Thyroid gland (tissue), 4 donors: ENCODE measurements at regions not wholly inside any gene's neighbourhood (a gene's known extent, or its start where the extent isn't known, plus 50 kb on each side); places are given as distances from the start of the nearest gene placed in this dataset.

Experiments
- DNase-seq, 2 donors: peaks; one replicate each; pipeline ENCODE4 v3.0.0-alpha.2; 2019
- H3K27ac ChIP-seq, 3 donors: fragments of 200-600 bp; sonication (generic); 1 replicate in 2 of 3; 2 replicates in 1 of 3; pipeline ENCODE4 v1.5.1; 2016 to 2019; ENCODE audit warnings: mild to moderate bottlenecking in 1 of 3, moderate library complexity in 1 of 3
- H3K27me3 ChIP-seq: fragments of 200-600 bp; sonication (generic); one replicate; pipeline ENCODE4 v1.5.1; 2019
- H3K36me3 ChIP-seq, 2 donors: fragments of 200-600 bp; sonication (generic); one replicate each; pipeline ENCODE4 v1.5.1; 2016 to 2019
- H3K4me1 ChIP-seq, 2 donors: fragments of 200-600 bp; sonication (generic); one replicate each; pipeline ENCODE4 v1.5.1; 2017 to 2019
- H3K4me3 ChIP-seq, 3 donors: fragments of 200-600 bp; sonication (generic); replicated peaks in 1 of 3; 1 replicate in 2 of 3; 2 replicates in 1 of 3; pipeline ENCODE4 v1.5.1; 2016; ENCODE audit warnings: mild to moderate bottlenecking in 1 of 3
- H3K9me3 ChIP-seq: fragments of 200-600 bp; sonication (generic); one replicate; pipeline ENCODE4 v1.5.1; 2017
- POLR2A ChIP-seq, 2 donors: fragments of 450-650 bp; IDR thresholded peaks; one replicate each; pipeline ENCODE4 v1.6.1; 2017; ENCODE audit warnings: antibody characterized with exemption in 2 of 2, mild to moderate bottlenecking in 2 of 2, moderate library complexity in 1 of 2
- WGBS, 2 donors: methylation state at CpG; one replicate each; pipeline ENCODE4 v1.1.5; 2017; 5-methylcytosine and 5-hydroxymethylcytosine counted together
- intact Hi-C: fragments of 100-400 bp; cut with DNase I; formaldehyde crosslinking; loops from one replicate; pipeline ENCODE4 v1.15.1; 2023
- TF ChIP-seq, protein P1 (sequence below), 6 experiments: fragments of 200-600 bp in 3 of 6; fragments of 450-650 bp in 3 of 6; sonication (generic) in 3 of 6; IDR thresholded peaks; one replicate each; pipeline ENCODE4 v1.5.1; 2016 to 2019; ENCODE audit warnings: antibody characterized with exemption in 6 of 6, mild to moderate bottlenecking in 2 of 6, inconsistent platforms in 1 of 6, moderate library complexity in 1 of 6

DNA sequence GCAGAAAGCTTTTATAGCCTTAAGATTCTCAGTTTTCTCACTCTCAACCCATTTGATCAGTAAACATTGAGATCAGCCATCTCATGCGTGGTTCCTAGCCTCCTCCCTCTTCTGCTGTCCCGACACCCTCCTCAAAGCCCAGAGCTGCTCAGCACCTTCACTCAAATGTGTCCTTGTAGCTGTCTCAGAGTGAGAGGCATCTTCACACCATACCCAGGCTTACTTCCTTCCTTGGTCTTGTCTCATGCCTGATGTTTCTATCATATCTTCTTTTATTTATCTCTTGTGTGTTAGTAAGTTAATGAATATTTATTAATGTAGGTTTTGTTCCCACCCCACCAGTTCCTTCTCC lies 72.4 kb upstream of the SNX2 start:
- intact Hi-C loops = no loop called here
- no peak for TF ChIP-seq POLR2A (IDR thresholded peaks at IDR 0.05)
- TF ChIP-seq, protein P1, sequence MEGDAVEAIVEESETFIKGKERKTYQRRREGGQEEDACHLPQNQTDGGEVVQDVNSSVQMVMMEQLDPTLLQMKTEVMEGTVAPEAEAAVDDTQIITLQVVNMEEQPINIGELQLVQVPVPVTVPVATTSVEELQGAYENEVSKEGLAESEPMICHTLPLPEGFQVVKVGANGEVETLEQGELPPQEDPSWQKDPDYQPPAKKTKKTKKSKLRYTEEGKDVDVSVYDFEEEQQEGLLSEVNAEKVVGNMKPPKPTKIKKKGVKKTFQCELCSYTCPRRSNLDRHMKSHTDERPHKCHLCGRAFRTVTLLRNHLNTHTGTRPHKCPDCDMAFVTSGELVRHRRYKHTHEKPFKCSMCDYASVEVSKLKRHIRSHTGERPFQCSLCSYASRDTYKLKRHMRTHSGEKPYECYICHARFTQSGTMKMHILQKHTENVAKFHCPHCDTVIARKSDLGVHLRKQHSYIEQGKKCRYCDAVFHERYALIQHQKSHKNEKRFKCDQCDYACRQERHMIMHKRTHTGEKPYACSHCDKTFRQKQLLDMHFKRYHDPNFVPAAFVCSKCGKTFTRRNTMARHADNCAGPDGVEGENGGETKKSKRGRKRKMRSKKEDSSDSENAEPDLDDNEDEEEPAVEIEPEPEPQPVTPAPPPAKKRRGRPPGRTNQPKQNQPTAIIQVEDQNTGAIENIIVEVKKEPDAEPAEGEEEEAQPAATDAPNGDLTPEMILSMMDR (IDR thresholded peaks at IDR 0.05) = no peak
- Histone ChIP-seq H3K27me3 (no peaks in the 10 kb centered on the region), H3K9me3 (no peaks in the 10 kb centered on the region), H3K4me3 (no peak overlapping the region), H3K4me1 (no peaks in the 10 kb centered on the region), H3K36me3 (no peaks in the 10 kb centered on the region), H3K27ac (no peak overlapping the region)
- no peak for DNase-seq
- WGBS, 2 donors = 95 to 96% methylated on average over 2 of the region's 2 CpGs

DNA sequence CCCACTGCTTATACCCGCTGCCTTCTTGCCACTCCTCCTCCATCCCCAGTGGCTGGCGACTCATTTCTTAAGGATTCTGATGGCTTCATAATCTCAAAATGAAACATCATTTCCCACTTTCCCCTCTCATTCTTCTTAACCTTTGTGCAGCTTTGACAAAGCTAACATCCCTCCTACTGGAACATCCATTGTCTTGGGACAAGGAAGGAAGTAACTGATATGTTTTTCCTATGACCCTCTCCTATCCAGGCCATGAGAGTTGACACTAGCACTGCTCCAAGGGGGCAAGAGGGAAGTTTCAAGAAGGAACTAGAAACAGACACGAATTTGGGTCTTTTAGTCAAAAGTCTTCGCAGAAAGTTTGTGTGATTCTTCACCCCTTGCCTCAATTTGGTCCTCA lies 71.7 kb upstream of the SNX2 start:
- Histone ChIP-seq H3K4me1 (no peaks in the 10 kb centered on the region), H3K4me3 (no peak overlapping the region), H3K36me3 (no peaks in the 10 kb centered on the region), H3K9me3 (no peaks in the 10 kb centered on the region), H3K27ac (no peak overlapping the region), H3K27me3 (no peaks in the 10 kb centered on the region)
- intact Hi-C loops = no loop called here
- TF ChIP-seq, protein P1 (IDR thresholded peaks at IDR 0.05) = no peak
- TF ChIP-seq POLR2A (IDR thresholded peaks at IDR 0.05) = no peak
- DNase-seq = no peak
- WGBS, 2 donors = 92 to 94% methylated on average over 4 of the region's 4 CpGs

DNA sequence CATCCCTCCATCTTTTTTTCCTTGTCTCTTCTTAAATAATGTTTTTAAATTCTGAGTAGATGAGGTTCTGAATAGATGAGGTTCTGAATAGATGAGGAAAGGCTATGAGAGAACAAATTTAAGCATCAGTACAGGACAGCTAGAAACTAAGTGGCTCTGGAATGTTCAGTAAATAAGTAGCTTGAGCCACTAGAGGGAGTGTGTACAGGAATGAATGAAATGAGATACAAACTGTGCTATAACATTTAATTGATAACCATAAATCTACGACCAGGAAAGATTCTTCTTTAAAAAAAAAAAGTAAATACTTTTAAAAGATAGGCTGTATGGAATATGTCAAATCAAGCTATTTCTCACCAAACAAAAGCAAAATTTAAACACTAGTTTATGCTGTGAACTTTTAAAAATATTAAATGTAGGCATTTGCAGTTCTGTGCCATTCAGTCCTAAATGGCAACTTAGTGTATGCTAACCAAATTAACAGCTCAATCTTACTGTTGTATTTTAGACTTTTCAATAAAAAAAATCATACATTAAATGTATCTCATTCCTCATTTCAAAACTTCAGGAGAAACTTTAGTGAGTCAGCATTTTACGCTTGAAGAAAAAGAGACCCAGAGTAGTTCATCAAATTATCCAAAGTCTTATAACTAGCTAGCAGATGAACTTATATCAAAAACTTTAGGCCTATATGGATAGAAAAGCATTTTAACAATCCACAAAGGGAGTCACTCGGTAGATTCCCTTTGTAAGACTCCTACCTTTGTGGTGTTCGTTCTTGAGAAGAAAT lies 70.4 kb upstream of the SNX2 start:
- Histone ChIP-seq H3K36me3 (no peaks in the 10 kb centered on the region), H3K27me3 (no peaks in the 10 kb centered on the region), H3K4me3 (no peak overlapping the region), H3K4me1 (no peaks in the 10 kb centered on the region), H3K9me3 (no peaks in the 10 kb centered on the region), H3K27ac (no peak overlapping the region)
- DNase-seq = no peak
- intact Hi-C loops = no loop called here
- no peak for TF ChIP-seq POLR2A (IDR thresholded peaks at IDR 0.05)
- TF ChIP-seq, protein P1 (IDR thresholded peaks at IDR 0.05) = peak; percentile 11 to 61 (median 48)
- WGBS, 2 donors = 76 to 78% methylated on average over 4 of the region's 4 CpGs

DNA sequence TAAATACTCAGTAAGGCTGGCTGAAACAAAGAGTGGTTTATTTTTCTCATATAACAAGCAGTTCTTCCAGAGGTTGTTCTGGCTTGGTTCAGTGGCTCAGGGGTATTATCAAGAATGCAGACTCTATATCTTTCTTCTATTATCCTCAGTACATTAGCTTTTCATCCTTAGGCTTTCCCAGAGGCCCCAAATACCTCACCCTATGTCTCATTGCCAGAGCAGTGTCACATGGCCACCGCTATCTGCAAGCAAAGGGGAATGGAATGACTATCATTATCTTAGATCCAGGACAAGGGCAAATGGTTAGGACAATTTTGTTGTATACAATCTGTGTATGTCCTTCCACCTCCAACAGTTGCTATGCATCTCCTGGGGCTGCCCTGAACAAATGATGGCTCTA lies 69.0 kb upstream of the SNX2 start:
- H3K4me1 ChIP-seq = no peaks in the 10 kb centered on the region
- no peaks in the 10 kb centered on the region for H3K27me3 ChIP-seq
- no peak for DNase-seq

DNA sequence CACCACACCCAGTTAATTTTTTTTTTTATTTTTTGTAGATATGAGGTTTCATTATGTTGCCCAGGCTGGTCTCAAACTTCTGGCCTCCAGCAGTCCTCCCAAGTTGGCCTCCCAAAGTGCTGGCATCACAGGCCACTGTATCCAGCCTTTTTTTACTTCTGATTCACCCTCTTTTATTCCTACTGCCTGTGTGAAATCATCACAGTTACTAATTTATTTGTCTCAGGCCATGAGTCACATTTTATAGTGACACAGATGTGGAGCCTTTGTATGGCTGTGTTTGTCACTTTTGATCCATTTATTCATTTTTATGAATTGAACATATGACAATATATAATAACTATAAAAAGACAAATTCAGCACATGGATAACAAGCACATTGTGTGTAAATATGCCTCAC lies 67.1 kb upstream of the SNX2 start:
- Histone ChIP-seq H3K4me1 (no peaks in the 10 kb centered on the region), H3K4me3 (no peak overlapping the region), H3K27me3 (no peaks in the 10 kb centered on the region), H3K27ac (no peak overlapping the region), H3K9me3 (no peaks in the 10 kb centered on the region), H3K36me3 (no peaks in the 10 kb centered on the region)
- intact Hi-C loops = no loop called here
- TF ChIP-seq POLR2A (IDR thresholded peaks at IDR 0.05) = no peak
- TF ChIP-seq, protein P1 (IDR thresholded peaks at IDR 0.05) = no peak
- no peak for DNase-seq

More for the DNA sequence above, 69.0 kb upstream of the SNX2 start:
- no peaks in the 10 kb centered on the region for H3K9me3 ChIP-seq
- H3K4me3 ChIP-seq = no peak overlapping the region
- no peak overlapping the region for H3K27ac ChIP-seq
- H3K36me3 ChIP-seq = no peaks in the 10 kb centered on the region
- no peak for TF ChIP-seq POLR2A (IDR thresholded peaks at IDR 0.05)
- TF ChIP-seq, protein P1 (IDR thresholded peaks at IDR 0.05) = no peak
- intact Hi-C loops = no loop called here
- 83 to 100% methylated on average over 1 of the region's 1 CpG for WGBS, 2 donors
